ENCODE measurements at regions not wholly inside any gene's neighbourhood (a gene's known extent, or its start where the extent isn't known, plus 50 kb on each side); places are given as distances from the start of the nearest gene placed in this dataset.
"Not testable (repeated sequence)": the region's sequence is repeated elsewhere in the genome, so short reads cannot be mapped to it uniquely, and the experiment has no call there.

GRCh38 chr5:60444661-60445360 lies 255.2 kb downstream of the DEPDC1B start:
- no peak for DNase-seq (ENCODE audit: low read depth)

- DNase-seq (ENCODE audit: low read depth) = no peak
Measured at GRCh38 chr5:60439552-60439951, 260.4 kb downstream of the DEPDC1B start.

GRCh38 chr5:60437308-60437707 lies 262.7 kb downstream of the DEPDC1B start:
- DNase-seq (ENCODE audit: low read depth) = no peak

- no peak for DNase-seq (ENCODE audit: low read depth)
Measured at GRCh38 chr5:60436518-60436917, 263.4 kb downstream of the DEPDC1B start.

GRCh38 chr5:60435808-60436207 lies 264.2 kb downstream of the DEPDC1B start:
- no peak for DNase-seq (ENCODE audit: low read depth)

- not testable (repeated sequence) for DNase-seq (ENCODE audit: low read depth)
Measured at GRCh38 chr5:60426189-60426588, 273.8 kb downstream of the DEPDC1B start.

GRCh38 chr5:60420773-60421172 lies 279.2 kb downstream of the DEPDC1B start:
- not testable (repeated sequence) for DNase-seq (ENCODE audit: low read depth)

- DNase-seq (ENCODE audit: low read depth) = no peak
Measured at GRCh38 chr5:60417500-60418181, 282.3 kb downstream of the DEPDC1B start.

- no peak for DNase-seq (ENCODE audit: low read depth)
Measured at GRCh38 chr5:60415443-60415842, 284.5 kb downstream of the DEPDC1B start.

- peak; percentile 67 for DNase-seq (ENCODE audit: low read depth)
Measured at GRCh38 chr5:60410427-60410826, 289.5 kb downstream of the DEPDC1B start.

GRCh38 chr5:60404171-60404570 lies 295.8 kb downstream of the DEPDC1B start:
- no peak for DNase-seq (ENCODE audit: low read depth)

GRCh38 chr5:60403343-60404006 lies 296.5 kb downstream of the DEPDC1B start:
- no peak for DNase-seq (ENCODE audit: low read depth)

GRCh38 chr5:60402161-60402785 lies 297.7 kb downstream of the DEPDC1B start:
- DNase-seq (ENCODE audit: low read depth) = no peak

- no peak for DNase-seq (ENCODE audit: low read depth)
Measured at GRCh38 chr5:60401526-60401925, 298.4 kb downstream of the DEPDC1B start.

- DNase-seq (ENCODE audit: low read depth) = no peak
Measured at GRCh38 chr5:60399507-60399906, 300.5 kb downstream of the DEPDC1B start.

GRCh38 chr5:60395712-60396329 lies 304.1 kb downstream of the DEPDC1B start:
- no peak for DNase-seq (ENCODE audit: low read depth)

- no peak for DNase-seq (ENCODE audit: low read depth)
Measured at GRCh38 chr5:60387051-60387440, 312.9 kb downstream of the DEPDC1B start.

GRCh38 chr5:60386436-60387050 lies 313.4 kb downstream of the DEPDC1B start:
- no peak for DNase-seq (ENCODE audit: low read depth)

GRCh38 chr5:60382716-60383115 lies 317.2 kb downstream of the DEPDC1B start:
- DNase-seq (ENCODE audit: low read depth) = peak; percentile 64

- no peak for DNase-seq (ENCODE audit: low read depth)
Measured at GRCh38 chr5:60379907-60380306, 320.1 kb downstream of the DEPDC1B start.

- DNase-seq (ENCODE audit: low read depth) = no peak
Measured at GRCh38 chr5:60377826-60378225, 322.1 kb downstream of the DEPDC1B start.

GRCh38 chr5:60376860-60377259 lies 323.1 kb downstream of the DEPDC1B start:
- no peak for DNase-seq (ENCODE audit: low read depth)
